A673 (cell line): ENCODE measurements at regions not wholly inside any gene's neighbourhood (a gene's known extent, or its start where the extent isn't known, plus 50 kb on each side); places are given as distances from the start of the nearest gene placed in this dataset.

Source experiments
- BruUV-seq: library from RNA; stranded (reverse); fragments of 400-500 nt; replicated peaks from 2 replicates; lab custom pipeline; 2021; lab: Mats Ljungman, UMichigan
- CTCF ChIA-PET: fragments of 300-600 bp; sonication (Branson Sonifier 250); formaldehyde crosslinking; loops from one replicate; lab custom pipeline; 2022; ENCODE audit warnings: antibody characterized with exemption; lab: Charles Lee
- POLR2A ChIA-PET: fragments of 300-600 bp; sonication (Branson Sonifier 250); formaldehyde crosslinking; loops from one replicate; lab custom pipeline; 2022; ENCODE audit warnings: antibody characterized with exemption; ENCODE audit not compliant: low non-redundant PET; lab: Charles Lee
- DNase-seq: peaks from one replicate; pipeline ENCODE4 v3.0.0-alpha.2; 2015; ENCODE audit warnings: low spot score
- H3K27ac ChIP-seq: fragments of 200-600 bp; sonication (generic); 2 replicates; pipeline ENCODE4 v1.5.1; 2016; ENCODE audit warnings: mixed run types, low read depth, mild to moderate bottlenecking, mixed read lengths, antibody characterized with exemption, low read length; ENCODE audit not compliant: poor library complexity, severe bottlenecking
- H3K27me3 ChIP-seq: fragments of 200-600 bp; sonication (generic); replicated peaks from 2 replicates; pipeline ENCODE4 v1.6.1; 2017; ENCODE audit warnings: mixed run types, low read depth, mild to moderate bottlenecking, mixed read lengths, antibody characterized with exemption, low read length; ENCODE audit not compliant: insufficient read depth, poor library complexity
- H3K36me3 ChIP-seq: fragments of 200-600 bp; sonication (generic); 2 replicates; pipeline ENCODE4 v1.6.1; 2016; ENCODE audit warnings: mixed run types, mild to moderate bottlenecking, mixed read lengths, antibody characterized with exemption, low read length; ENCODE audit not compliant: insufficient read depth, poor library complexity, severe bottlenecking
- H3K4me1 ChIP-seq: fragments of 200-600 bp; sonication (generic); 2 replicates; pipeline ENCODE4 v1.6.1; 2017; ENCODE audit warnings: mixed run types, mild to moderate bottlenecking, mixed read lengths, antibody characterized with exemption, low read length; ENCODE audit not compliant: insufficient read depth, poor library complexity, severe bottlenecking
- H3K4me3 ChIP-seq: fragments of 200-600 bp; sonication (generic); 2 replicates; pipeline ENCODE4 v1.5.1; 2016; ENCODE audit warnings: low read depth, mixed run types, mild to moderate bottlenecking, mixed read lengths, low read length; ENCODE audit not compliant: poor library complexity, severe bottlenecking
- H3K9me3 ChIP-seq: fragments of 200-600 bp; sonication (generic); 2 replicates; pipeline ENCODE4 v1.6.1; 2016; ENCODE audit warnings: mixed run types, low read depth, mild to moderate bottlenecking, mixed read lengths, antibody characterized with exemption, low read length; ENCODE audit not compliant: poor library complexity, severe bottlenecking
- EZH2 ChIP-seq: fragments of 200-600 bp; sonication (generic); IDR thresholded peaks from 2 replicates; pipeline ENCODE4 v1.6.1; 2017; ENCODE audit warnings: borderline replicate concordance, low read depth, mild to moderate bottlenecking, mixed read lengths, antibody characterized with exemption, low read length; ENCODE audit not compliant: poor library complexity, severe bottlenecking
- intact Hi-C: fragments of 100-400 bp; cut with micrococcal nuclease; formaldehyde crosslinking; loops from one replicate; pipeline ENCODE4 v1.10.0; 2022; ENCODE audit not compliant: unreplicated experiment
- TF ChIP-seq, protein P1 (sequence below): fragments of 300-800, 200-600 bp; sonication (generic); conservative IDR thresholded peaks from 2 replicates; pipeline ENCODE4 v1.5.1; 2017; ENCODE audit warnings: low read depth, mild to moderate bottlenecking, antibody characterized with exemption, low read length, moderate library complexity, mixed read lengths

GRCh38 chr3:27629366-27629765 lies 92.8 kb downstream of the EOMES start:
- CTCF ChIA-PET: no interaction called here

GRCh38 chr3:27628026-27628750 lies 93.9 kb downstream of the EOMES start:
- H3K4me1 ChIP-seq: peaks cover 10% of the 10 kb centered on the region
- peak; percentile 9 for DNase-seq
- H3K27me3 ChIP-seq: no peaks in the 10 kb centered on the region
- ChIA-PET CTCF (no interaction called here), POLR2A (no interaction called here)
- no peaks in the 10 kb centered on the region for H3K36me3 ChIP-seq
- no peak overlapping the region for H3K27ac ChIP-seq
- H3K9me3 ChIP-seq: no peaks in the 10 kb centered on the region
- intact Hi-C loops: no loop called here
- H3K4me3 ChIP-seq: no peak overlapping the region
- TF ChIP-seq EZH2: no peak
- TF ChIP-seq, protein P1, sequence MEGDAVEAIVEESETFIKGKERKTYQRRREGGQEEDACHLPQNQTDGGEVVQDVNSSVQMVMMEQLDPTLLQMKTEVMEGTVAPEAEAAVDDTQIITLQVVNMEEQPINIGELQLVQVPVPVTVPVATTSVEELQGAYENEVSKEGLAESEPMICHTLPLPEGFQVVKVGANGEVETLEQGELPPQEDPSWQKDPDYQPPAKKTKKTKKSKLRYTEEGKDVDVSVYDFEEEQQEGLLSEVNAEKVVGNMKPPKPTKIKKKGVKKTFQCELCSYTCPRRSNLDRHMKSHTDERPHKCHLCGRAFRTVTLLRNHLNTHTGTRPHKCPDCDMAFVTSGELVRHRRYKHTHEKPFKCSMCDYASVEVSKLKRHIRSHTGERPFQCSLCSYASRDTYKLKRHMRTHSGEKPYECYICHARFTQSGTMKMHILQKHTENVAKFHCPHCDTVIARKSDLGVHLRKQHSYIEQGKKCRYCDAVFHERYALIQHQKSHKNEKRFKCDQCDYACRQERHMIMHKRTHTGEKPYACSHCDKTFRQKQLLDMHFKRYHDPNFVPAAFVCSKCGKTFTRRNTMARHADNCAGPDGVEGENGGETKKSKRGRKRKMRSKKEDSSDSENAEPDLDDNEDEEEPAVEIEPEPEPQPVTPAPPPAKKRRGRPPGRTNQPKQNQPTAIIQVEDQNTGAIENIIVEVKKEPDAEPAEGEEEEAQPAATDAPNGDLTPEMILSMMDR: no peak
- BruUV-seq: no TSS peak

More at GRCh38 chr3:27629366-27629765, 92.8 kb downstream of the EOMES start:
- TF ChIP-seq, protein P1: no peak
- TF ChIP-seq EZH2: no peak
- POLR2A ChIA-PET: no interaction called here
- H3K9me3 ChIP-seq: no peaks in the 10 kb centered on the region
- no peaks in the 10 kb centered on the region for H3K27me3 ChIP-seq
- H3K4me1 ChIP-seq: peaks cover 10% of the 10 kb centered on the region
- H3K4me3 ChIP-seq: no peak overlapping the region
- BruUV-seq: no TSS peak
- DNase-seq: no peak
- intact Hi-C loops: no loop called here
- H3K36me3 ChIP-seq: no peaks in the 10 kb centered on the region
- H3K27ac ChIP-seq: no peak overlapping the region

DNA sequence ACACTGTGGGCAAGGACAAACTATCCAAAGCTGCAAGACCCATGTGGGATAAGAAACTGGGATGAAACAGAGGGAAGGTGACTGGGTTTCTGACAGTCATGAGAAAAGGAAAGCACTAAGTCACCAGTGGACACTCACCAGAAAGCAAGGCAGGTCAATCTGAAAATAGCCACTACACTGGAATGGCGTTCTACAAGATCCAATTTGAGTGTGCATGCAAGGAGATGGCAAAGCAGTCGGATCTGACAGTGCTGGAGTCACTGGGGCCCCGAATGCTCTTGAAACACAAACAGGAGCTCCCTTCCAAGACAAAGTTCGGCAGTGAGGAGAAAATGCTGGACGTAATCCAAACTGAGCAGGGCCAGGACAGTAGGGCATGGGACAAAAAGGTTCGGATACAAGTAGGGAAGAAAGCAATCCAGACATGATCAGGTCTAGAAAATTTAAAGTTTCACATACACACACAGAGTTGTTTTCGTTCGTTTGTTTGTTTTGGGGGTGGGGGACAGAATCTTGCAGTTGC lies 95.5 kb downstream of the EOMES start:
- H3K4me3 ChIP-seq: no peak overlapping the region
- H3K36me3 ChIP-seq: no peaks in the 10 kb centered on the region
- no peak overlapping the region for H3K27ac ChIP-seq
- TF ChIP-seq EZH2: no peak
- TF ChIP-seq, protein P1: no peak
- intact Hi-C loops: no loop called here
- ChIA-PET POLR2A (no interaction called here), CTCF (no interaction called here)
- no TSS peak for BruUV-seq
- no peaks in the 10 kb centered on the region for H3K27me3 ChIP-seq
- H3K4me1 ChIP-seq: peaks cover 10% of the 10 kb centered on the region
- no peaks in the 10 kb centered on the region for H3K9me3 ChIP-seq
- no peak for DNase-seq
